HG03103 (cell line): ENCODE measurements at regions not wholly inside any gene's neighbourhood (a gene's known extent, or its start where the extent isn't known, plus 50 kb on each side); places are given as distances from the start of the nearest gene placed in this dataset.

Source experiments
- ATAC-seq: cut with Tn5 transposase; IDR thresholded peaks from one replicate; pipeline ENCODE4 v1.9.1; 2021; ENCODE audit warnings: low read depth; ENCODE audit not compliant: unreplicated experiment

GRCh38 chr2:177072090-177072489 is 140.5 kb upstream of the HNRNPA3 start:
- no peak for ATAC-seq

GRCh38 chr2:177073611-177074010 is 139.0 kb upstream of the HNRNPA3 start:
- ATAC-seq = no peak

GRCh38 chr2:177074099-177074710 is 138.4 kb upstream of the HNRNPA3 start:
- ATAC-seq = no peak

GRCh38 chr2:177075254-177075653 is 137.3 kb upstream of the HNRNPA3 start:
- no peak for ATAC-seq

GRCh38 chr2:177076636-177077179 is 135.9 kb upstream of the HNRNPA3 start:
- no peak for ATAC-seq

GRCh38 chr2:177077778-177078177 is 134.8 kb upstream of the HNRNPA3 start:
- no peak for ATAC-seq

- ATAC-seq = no peak
Observed at GRCh38 chr2:177078416-177078815, 134.2 kb upstream of the HNRNPA3 start.

- ATAC-seq = no peak
Observed at GRCh38 chr2:177078855-177079254, 133.7 kb upstream of the HNRNPA3 start.

GRCh38 chr2:177080746-177081284 is 131.8 kb upstream of the HNRNPA3 start:
- no peak for ATAC-seq

GRCh38 chr2:177084607-177085006 is 128.0 kb upstream of the HNRNPA3 start:
- no peak for ATAC-seq

- no peak for ATAC-seq
Observed at GRCh38 chr2:177088529-177088928, 124.1 kb upstream of the HNRNPA3 start.

- ATAC-seq = no peak
Observed at GRCh38 chr2:177090967-177091366, 121.6 kb upstream of the HNRNPA3 start.

- no peak for ATAC-seq
Observed at GRCh38 chr2:177093371-177093770, 119.2 kb upstream of the HNRNPA3 start.

GRCh38 chr2:177098001-177098613 is 114.5 kb upstream of the HNRNPA3 start:
- ATAC-seq = no peak

- no peak for ATAC-seq
Observed at GRCh38 chr2:177101930-177102329, 110.7 kb upstream of the HNRNPA3 start.

- ATAC-seq = no peak
Observed at GRCh38 chr2:177106212-177106611, 106.4 kb upstream of the HNRNPA3 start.

- ATAC-seq = no peak
Observed at GRCh38 chr2:177108890-177109289, 103.7 kb upstream of the HNRNPA3 start.

GRCh38 chr2:177114712-177115111 is 97.9 kb upstream of the HNRNPA3 start:
- ATAC-seq = no peak

- ATAC-seq = no peak
Observed at GRCh38 chr2:177117755-177118154, 94.8 kb upstream of the HNRNPA3 start.

- ATAC-seq = no peak
Observed at GRCh38 chr2:177118636-177119035, 94.0 kb upstream of the HNRNPA3 start.

- no peak for ATAC-seq
Observed at GRCh38 chr2:177119099-177119498, 93.5 kb upstream of the HNRNPA3 start.

- ATAC-seq = no peak
Observed at GRCh38 chr2:177123048-177123447, 89.5 kb upstream of the HNRNPA3 start.
